Testis (tissue), 2 donors: ENCODE measurements at regions not wholly inside any gene's neighbourhood (a gene's known extent, or its start where the extent isn't known, plus 50 kb on each side); places are given as distances from the start of the nearest gene placed in this dataset.

Experiments
- DNase-seq: peaks from one replicate; pipeline ENCODE4 v3.0.0-alpha.2; 2019
- H3K27ac ChIP-seq, 2 donors: fragments of 200-600 bp; sonication (generic); one replicate each; pipeline ENCODE4 v1.5.1; 2019
- H3K27me3 ChIP-seq: fragments of 200-600 bp; sonication (generic); one replicate; pipeline ENCODE4 v1.5.1; 2019
- H3K36me3 ChIP-seq: fragments of 200-600 bp; sonication (generic); one replicate; pipeline ENCODE4 v1.5.1; 2017; ENCODE audit warnings: low read depth; ENCODE audit errors: missing control alignments
- H3K4me1 ChIP-seq: fragments of 200-600 bp; sonication (generic); one replicate; pipeline ENCODE4 v1.5.1; 2019
- H3K4me3 ChIP-seq, 2 donors: fragments of 200-600 bp; sonication (generic); one replicate each; pipeline ENCODE4 v1.5.1; 2017 to 2019
- H3K9me3 ChIP-seq: fragments of 200-600 bp; sonication (generic); one replicate; pipeline ENCODE4 v1.5.1; 2017
- CTCF ChIP-seq, 3 experiments: fragments of 450-650 bp in 2 of 3; fragments of 200-600 bp in 1 of 3; sonication (generic) in 1 of 3; IDR thresholded peaks; one replicate each; pipeline ENCODE4 v1.5.1; 2016 to 2019; ENCODE audit warnings: antibody characterized with exemption in 3 of 3, mild to moderate bottlenecking in 2 of 3, moderate library complexity in 1 of 3
- POLR2A ChIP-seq: fragments of 450-650 bp; IDR thresholded peaks from one replicate; pipeline ENCODE4 v1.6.1; 2017; ENCODE audit warnings: antibody characterized with exemption, mild to moderate bottlenecking, moderate library complexity
- WGBS, 2 donors: methylation state at CpG; one replicate each; pipeline ENCODE4 v1.1.5; 2018; 5-methylcytosine and 5-hydroxymethylcytosine counted together
- intact Hi-C: fragments of 100-400 bp; cut with DNase I; formaldehyde crosslinking; loops from one replicate; pipeline ENCODE4 v1.15.1; 2023; ENCODE audit warnings: low total_unique reads

GRCh38 chr3:16673530-16673929 is 68.3 kb upstream of the DAZL start:
- TF ChIP-seq POLR2A (no peak), CTCF (IDR thresholded peaks at IDR 0.05) (no peak)
- no peaks in the 10 kb centered on the region for H3K36me3 ChIP-seq
- H3K4me1 ChIP-seq = no peaks in the 10 kb centered on the region
- intact Hi-C loops = no loop called here
- DNase-seq = no peak
- H3K4me3 ChIP-seq = no peak overlapping the region
- H3K27me3 ChIP-seq = no peaks in the 10 kb centered on the region
- no peak overlapping the region for H3K27ac ChIP-seq
- no peaks in the 10 kb centered on the region for H3K9me3 ChIP-seq

DNA sequence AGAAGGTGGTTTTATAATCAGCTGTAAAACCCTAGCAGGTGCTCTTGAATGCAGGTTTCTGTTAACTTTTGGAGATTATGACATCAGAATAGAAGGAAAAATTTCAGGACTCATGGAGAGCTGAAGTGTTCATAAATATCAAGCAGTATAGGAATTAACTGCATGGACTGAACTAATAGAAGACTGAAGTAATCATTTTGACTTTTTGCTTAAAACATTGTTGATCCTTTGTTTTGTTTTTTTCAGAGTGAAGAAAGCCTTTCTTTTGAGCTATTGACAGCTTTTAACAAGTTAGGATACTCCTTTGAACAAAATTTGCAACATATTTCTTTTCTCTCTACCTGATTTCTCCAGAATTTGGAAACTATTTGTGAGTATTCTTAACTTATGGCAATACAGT is 70.6 kb upstream of the DAZL start:
- Histone ChIP-seq H3K9me3 (no peaks in the 10 kb centered on the region), H3K27me3 (no peaks in the 10 kb centered on the region), H3K4me3 (no peak overlapping the region), H3K27ac (no peak overlapping the region), H3K36me3 (no peaks in the 10 kb centered on the region), H3K4me1 (no peaks in the 10 kb centered on the region)
- no peak for DNase-seq
- intact Hi-C loops = no loop called here
- no peak for TF ChIP-seq POLR2A
- TF ChIP-seq CTCF (IDR thresholded peaks at IDR 0.05) = no peak

- no peak overlapping the region for H3K4me3 ChIP-seq
- H3K27ac ChIP-seq = no peak overlapping the region
- TF ChIP-seq CTCF (IDR thresholded peaks at IDR 0.05) = no peak
- TF ChIP-seq POLR2A = no peak
- H3K36me3 ChIP-seq = no peaks in the 10 kb centered on the region
- no peaks in the 10 kb centered on the region for H3K27me3 ChIP-seq
- no peak for DNase-seq
- no peaks in the 10 kb centered on the region for H3K4me1 ChIP-seq
- intact Hi-C loops = no loop called here
- no peaks in the 10 kb centered on the region for H3K9me3 ChIP-seq
- 85 to 96% methylated on average over 3 of the region's 3 CpGs for whole genome bisulfite sequencing, 2 donors
Observed at GRCh38 chr3:16686679-16687078, 81.5 kb upstream of the DAZL start.

GRCh38 chr3:16687221-16687620 is 82.0 kb upstream of the DAZL start:
- TF ChIP-seq POLR2A (no peak), CTCF (IDR thresholded peaks at IDR 0.05) (no peak)
- Histone ChIP-seq H3K4me3 (no peak overlapping the region), H3K36me3 (no peaks in the 10 kb centered on the region), H3K27me3 (no peaks in the 10 kb centered on the region), H3K9me3 (no peaks in the 10 kb centered on the region), H3K27ac (no peak overlapping the region), H3K4me1 (no peaks in the 10 kb centered on the region)
- no peak for DNase-seq
- intact Hi-C loops = no loop called here

- no peaks in the 10 kb centered on the region for H3K27me3 ChIP-seq
- DNase-seq = no peak
- no peak overlapping the region for H3K27ac ChIP-seq
- intact Hi-C loops = no loop called here
- H3K4me3 ChIP-seq = no peak overlapping the region
- no peaks in the 10 kb centered on the region for H3K9me3 ChIP-seq
- no peaks in the 10 kb centered on the region for H3K36me3 ChIP-seq
- 87 to 92% methylated on average over 8 of the region's 8 CpGs for WGBS, 2 donors
- no peaks in the 10 kb centered on the region for H3K4me1 ChIP-seq
- TF ChIP-seq POLR2A (no peak), CTCF (IDR thresholded peaks at IDR 0.05) (no peak)
Observed at GRCh38 chr3:16692486-16693344, 87.5 kb upstream of the DAZL start.
